ENCODE measurements at regions not wholly inside any gene's neighbourhood (a gene's known extent, or its start where the extent isn't known, plus 50 kb on each side); places are given as distances from the start of the nearest gene placed in this dataset.

DNA sequence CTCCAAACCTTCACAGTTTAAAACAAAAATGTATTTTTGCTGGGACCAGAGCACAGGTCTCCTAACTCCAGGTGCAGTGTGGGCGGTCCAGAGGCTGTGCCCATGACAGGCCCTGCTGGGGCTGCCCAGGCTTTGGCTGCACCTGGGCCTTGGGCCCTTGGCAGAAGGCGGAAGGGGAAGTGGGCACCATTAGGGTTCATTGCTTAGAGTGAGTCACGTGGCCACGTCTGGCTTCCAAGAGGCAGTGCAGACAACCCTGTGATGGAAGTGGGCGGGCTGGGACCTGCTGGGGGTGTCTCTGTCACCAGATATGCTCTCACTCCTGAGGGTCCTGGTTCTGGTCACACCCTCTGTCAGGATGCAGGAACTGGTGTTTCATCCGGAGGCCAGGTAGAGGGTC lies 302.2 kb downstream of the QKI start:
- TF ChIP-seq CREB1 (IDR thresholded peaks at IDR 0.05; ENCODE audit: low read depth): no peak
- no peak for TF ChIP-seq CEBPB (IDR thresholded peaks at IDR 0.05)

DNA sequence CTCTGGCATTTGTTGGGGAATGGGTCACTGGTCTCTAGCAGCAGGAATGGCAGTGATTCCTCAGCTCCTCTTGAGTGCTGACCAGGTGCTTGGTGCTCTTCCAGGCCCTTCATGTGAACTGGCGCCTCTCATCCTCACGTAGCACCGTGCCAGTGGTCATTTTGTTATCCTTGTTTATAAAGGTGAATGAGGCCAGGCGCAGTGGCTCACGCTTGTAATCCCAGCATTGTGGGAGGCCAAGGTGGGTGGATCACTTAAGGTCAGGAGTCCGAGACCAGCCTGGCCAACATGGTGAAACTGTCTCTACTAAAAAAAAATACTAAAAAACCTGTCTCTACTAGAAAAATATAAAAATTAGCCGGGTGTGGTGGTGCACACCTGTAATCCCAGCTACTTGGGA lies 301.3 kb downstream of the QKI start:
- TF ChIP-seq TEAD4 (IDR thresholded peaks at IDR 0.05) (no peak), ZBTB7A (IDR thresholded peaks at IDR 0.05; ENCODE audit: low read depth) (no peak), EGR1 (IDR thresholded peaks at IDR 0.05) (no peak)
- TF ChIP-seq, protein P1, sequence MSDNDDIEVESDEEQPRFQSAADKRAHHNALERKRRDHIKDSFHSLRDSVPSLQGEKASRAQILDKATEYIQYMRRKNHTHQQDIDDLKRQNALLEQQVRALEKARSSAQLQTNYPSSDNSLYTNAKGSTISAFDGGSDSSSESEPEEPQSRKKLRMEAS (IDR thresholded peaks at IDR 0.05): no peak

DNA sequence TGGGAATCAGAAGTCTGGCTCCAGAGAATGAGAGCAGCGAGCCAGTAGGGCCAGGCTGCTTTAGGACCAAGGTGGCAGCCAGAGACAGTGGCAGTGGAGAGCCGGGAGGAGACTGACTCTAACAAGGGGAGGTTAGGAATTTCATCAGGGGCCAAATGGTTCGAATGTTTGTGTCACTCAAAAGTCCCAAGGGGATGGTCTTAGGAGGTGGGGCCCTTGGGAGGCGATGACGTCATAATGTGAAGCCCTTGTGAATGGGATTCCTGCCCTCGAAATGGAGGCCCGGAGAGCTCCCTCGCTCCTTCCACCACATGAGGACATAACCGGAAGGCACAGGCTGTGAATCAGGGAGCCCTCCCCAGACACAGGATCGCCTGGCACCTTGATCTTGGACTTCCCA lies 299.7 kb downstream of the QKI start:
- no peak for TF ChIP-seq YY1 (IDR thresholded peaks at IDR 0.05; ENCODE audit: low read depth)
- no peak for TF ChIP-seq TEAD4 (IDR thresholded peaks at IDR 0.05)
- TF ChIP-seq EGR1 (IDR thresholded peaks at IDR 0.05): no peak
- TF ChIP-seq CREB1 (IDR thresholded peaks at IDR 0.05; ENCODE audit: low read depth): no peak

DNA sequence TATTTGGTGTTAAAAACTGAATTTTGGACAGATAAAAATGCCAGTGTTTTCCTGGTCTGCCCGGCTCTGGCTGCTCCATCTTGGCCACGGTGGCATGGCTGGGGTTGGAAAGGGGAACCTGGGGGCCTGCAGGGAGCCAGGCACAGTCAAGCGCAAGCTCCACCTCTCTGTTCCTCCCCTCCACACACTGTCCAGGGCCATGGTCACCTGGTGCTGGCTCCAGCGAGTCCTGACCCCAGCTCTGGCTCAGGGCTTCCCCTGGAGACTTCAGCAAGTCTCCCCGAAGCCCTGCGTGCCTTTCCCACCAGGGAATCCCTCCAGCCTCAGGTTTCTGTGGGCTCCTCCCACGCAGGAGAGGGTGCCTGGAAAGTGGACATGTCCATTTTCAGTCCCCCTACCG lies 298.5 kb downstream of the QKI start:
- TF ChIP-seq TCF12 (IDR thresholded peaks at IDR 0.05; ENCODE audit: low read depth) (no peak), CEBPB (IDR thresholded peaks at IDR 0.05) (no peak), EGR1 (IDR thresholded peaks at IDR 0.05) (no peak)
- TF ChIP-seq, protein P2, sequence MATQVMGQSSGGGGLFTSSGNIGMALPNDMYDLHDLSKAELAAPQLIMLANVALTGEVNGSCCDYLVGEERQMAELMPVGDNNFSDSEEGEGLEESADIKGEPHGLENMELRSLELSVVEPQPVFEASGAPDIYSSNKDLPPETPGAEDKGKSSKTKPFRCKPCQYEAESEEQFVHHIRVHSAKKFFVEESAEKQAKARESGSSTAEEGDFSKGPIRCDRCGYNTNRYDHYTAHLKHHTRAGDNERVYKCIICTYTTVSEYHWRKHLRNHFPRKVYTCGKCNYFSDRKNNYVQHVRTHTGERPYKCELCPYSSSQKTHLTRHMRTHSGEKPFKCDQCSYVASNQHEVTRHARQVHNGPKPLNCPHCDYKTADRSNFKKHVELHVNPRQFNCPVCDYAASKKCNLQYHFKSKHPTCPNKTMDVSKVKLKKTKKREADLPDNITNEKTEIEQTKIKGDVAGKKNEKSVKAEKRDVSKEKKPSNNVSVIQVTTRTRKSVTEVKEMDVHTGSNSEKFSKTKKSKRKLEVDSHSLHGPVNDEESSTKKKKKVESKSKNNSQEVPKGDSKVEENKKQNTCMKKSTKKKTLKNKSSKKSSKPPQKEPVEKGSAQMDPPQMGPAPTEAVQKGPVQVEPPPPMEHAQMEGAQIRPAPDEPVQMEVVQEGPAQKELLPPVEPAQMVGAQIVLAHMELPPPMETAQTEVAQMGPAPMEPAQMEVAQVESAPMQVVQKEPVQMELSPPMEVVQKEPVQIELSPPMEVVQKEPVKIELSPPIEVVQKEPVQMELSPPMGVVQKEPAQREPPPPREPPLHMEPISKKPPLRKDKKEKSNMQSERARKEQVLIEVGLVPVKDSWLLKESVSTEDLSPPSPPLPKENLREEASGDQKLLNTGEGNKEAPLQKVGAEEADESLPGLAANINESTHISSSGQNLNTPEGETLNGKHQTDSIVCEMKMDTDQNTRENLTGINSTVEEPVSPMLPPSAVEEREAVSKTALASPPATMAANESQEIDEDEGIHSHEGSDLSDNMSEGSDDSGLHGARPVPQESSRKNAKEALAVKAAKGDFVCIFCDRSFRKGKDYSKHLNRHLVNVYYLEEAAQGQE (IDR thresholded peaks at IDR 0.05; ENCODE audit: low read depth): no peak

DNA sequence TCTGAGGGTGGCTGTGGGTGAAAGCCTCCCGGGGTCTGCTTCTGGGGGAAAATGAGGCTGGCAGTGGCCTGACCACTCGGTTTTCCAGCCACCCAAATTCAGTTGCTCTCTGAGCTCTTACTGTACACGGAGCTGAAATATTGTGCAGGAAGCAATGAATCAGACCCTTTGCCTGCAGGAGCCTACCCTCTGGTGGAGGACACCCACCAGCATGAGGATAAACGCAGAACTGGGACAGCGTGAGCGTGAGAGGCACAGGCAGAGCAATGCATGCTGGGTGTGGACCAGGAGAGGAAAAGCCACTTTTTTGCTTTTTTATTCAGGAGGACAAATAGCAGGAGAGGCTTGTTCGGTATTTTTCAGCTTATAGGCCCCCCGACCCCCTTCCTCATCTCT lies 298.0 kb downstream of the QKI start:
- TF ChIP-seq CREB1 (IDR thresholded peaks at IDR 0.05; ENCODE audit: low read depth) (no peak), EGR1 (IDR thresholded peaks at IDR 0.05) (no peak), ZBTB7A (IDR thresholded peaks at IDR 0.05; ENCODE audit: low read depth) (no peak), NFIC (IDR thresholded peaks at IDR 0.05) (no peak), FOXM1 (IDR thresholded peaks at IDR 0.05; ENCODE audit: borderline replicate concordance, low read depth) (no peak), TCF12 (IDR thresholded peaks at IDR 0.05; ENCODE audit: low read depth) (no peak)

DNA sequence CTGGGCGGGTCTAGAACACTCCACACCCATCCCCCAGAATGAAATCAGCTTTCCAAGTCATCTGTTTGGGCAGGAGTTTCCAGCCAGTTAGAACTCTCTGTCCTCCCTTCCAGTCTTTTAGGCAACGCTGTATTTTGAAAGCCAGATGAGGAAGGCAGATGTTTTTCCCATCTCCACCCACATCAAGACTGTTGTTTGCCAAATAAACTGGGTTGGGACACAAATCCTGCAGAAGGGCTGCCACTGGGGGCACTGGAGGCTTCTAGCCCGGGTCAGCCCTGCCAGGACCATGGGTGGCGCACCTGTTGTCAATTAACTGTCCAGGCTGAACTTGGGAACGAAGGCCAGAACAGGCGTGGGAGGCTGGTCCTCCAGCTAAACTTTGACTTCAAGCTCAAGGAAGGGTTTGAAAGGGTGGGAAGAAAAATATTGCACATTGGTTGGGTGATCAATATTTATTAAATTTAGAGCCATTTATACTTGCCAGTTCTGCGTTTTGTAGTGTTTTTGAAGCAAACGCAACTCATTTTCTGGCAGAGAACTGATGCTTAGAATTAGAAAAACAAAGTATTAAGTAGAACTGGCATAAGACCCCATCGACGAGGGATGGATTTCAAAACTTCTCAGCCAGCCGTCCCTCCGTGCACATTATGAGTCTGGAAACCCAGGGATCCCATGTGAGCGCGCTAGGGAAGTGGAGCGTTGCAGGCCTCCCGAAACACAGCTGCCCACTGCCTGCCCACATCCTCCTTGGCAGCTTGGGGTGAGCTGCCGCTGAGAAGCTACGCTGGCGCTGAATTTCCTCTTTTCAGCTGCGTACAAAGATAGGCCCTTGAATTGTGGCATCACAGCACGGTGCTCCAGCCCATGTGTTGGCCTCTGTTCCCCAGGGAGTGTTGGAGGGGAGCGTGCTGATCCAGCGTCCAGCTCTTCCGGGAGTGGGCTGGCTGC lies 297.4 kb downstream of the QKI start:
- no peak for TF ChIP-seq CEBPB (IDR thresholded peaks at IDR 0.05)
- 0 out of 2 replicates have a peak, but pooled peaks have one; percentile 7 for TF ChIP-seq RAD21 (IDR thresholded peaks at IDR 0.05; ENCODE audit: low read depth)

DNA sequence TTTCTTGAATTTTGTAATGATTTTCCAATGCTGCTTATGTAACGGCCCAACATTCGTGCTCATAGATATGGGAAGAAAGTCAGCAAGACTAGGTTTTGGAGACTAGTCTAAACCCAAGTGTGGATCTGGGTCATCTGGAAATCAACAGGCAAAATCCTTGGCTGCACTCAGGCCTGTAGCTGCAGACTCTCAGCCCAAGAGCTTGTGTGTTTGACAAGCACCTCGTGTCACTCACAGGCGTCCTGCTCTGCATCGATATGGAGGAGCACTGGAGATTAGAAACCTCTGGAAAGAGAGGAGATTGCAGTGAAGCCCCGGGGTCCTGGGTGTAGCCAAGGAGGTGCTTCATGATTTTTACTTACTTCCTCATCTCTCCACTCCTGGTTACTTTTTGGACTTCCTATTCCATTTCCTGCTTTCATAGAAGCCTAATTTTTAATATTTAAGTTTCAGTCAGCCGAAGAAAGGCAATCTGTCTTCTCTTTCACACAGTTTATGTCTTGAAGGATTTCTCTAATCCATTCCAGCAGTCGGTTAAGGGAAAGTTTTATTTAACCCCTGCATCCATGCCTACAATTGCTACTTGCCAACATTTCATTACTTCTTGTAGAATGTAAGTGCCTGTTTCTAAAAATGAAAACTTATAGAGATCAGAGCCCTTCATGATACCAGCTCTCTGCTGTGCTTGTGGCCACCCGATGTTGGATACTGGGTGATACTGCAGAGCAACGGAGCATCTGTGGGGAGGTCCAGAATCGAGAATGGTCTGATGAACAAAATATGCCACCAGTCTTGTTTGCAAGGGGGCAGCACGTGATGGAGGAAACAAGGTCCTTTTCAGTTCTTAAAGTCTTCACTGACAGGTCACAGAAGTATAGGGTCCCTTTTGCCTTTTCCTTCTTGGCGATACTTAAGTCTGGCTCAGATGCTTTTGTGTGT lies 296.3 kb downstream of the QKI start:
- no peak for TF ChIP-seq TAF1 (IDR thresholded peaks at IDR 0.05; ENCODE audit: low read depth)
- TF ChIP-seq NFIC (IDR thresholded peaks at IDR 0.05): no peak
- TF ChIP-seq, protein P3, sequence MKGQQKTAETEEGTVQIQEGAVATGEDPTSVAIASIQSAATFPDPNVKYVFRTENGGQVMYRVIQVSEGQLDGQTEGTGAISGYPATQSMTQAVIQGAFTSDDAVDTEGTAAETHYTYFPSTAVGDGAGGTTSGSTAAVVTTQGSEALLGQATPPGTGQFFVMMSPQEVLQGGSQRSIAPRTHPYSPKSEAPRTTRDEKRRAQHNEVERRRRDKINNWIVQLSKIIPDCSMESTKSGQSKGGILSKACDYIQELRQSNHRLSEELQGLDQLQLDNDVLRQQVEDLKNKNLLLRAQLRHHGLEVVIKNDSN (IDR thresholded peaks at IDR 0.05): no peak
- TF ChIP-seq, protein P1 (IDR thresholded peaks at IDR 0.05): no peak
- no peak for TF ChIP-seq RAD21 (IDR thresholded peaks at IDR 0.05; ENCODE audit: low read depth)
- TF ChIP-seq EGR1 (IDR thresholded peaks at IDR 0.05): no peak
- no peak for TF ChIP-seq CEBPB (IDR thresholded peaks at IDR 0.05)
- TF ChIP-seq TEAD4 (IDR thresholded peaks at IDR 0.05): no peak
- no peak for TF ChIP-seq FOXM1 (IDR thresholded peaks at IDR 0.05; ENCODE audit: borderline replicate concordance, low read depth)
- TF ChIP-seq TCF12 (IDR thresholded peaks at IDR 0.05; ENCODE audit: low read depth): no peak
- no peak for TF ChIP-seq CREB1 (IDR thresholded peaks at IDR 0.05; ENCODE audit: low read depth)

DNA sequence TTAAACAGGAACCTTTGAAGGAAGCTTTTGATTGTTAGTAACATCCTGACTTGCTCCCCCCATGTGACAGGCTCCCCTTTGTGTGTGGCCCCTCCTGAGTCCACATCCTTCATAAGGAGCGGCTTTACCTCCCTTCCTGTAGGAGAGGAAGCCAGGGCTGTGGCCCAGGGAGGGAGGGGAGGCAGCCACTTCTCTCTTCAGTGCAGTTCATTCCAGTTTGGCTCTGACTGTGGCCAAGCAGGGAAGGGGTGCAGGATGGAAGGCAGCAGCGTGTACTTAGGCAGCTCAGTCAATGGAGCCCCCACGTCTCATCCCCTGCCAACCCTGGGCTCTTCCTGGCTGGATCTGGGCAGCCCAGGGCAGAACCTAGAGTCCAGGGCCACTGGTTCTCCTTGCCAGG lies 295.2 kb downstream of the QKI start:
- TF ChIP-seq YY1 (IDR thresholded peaks at IDR 0.05; ENCODE audit: low read depth): no peak
- no peak for TF ChIP-seq RAD21 (IDR thresholded peaks at IDR 0.05; ENCODE audit: low read depth)
- no peak for TF ChIP-seq FOXM1 (IDR thresholded peaks at IDR 0.05; ENCODE audit: borderline replicate concordance, low read depth)
- no peak for TF ChIP-seq TCF12 (IDR thresholded peaks at IDR 0.05; ENCODE audit: low read depth)
- TF ChIP-seq, protein P1 (IDR thresholded peaks at IDR 0.05): no peak
- no peak for TF ChIP-seq TEAD4 (IDR thresholded peaks at IDR 0.05)
- no peak for TF ChIP-seq ZBTB7A (IDR thresholded peaks at IDR 0.05; ENCODE audit: low read depth)
- TF ChIP-seq, protein P3 (IDR thresholded peaks at IDR 0.05): no peak
- TF ChIP-seq, protein P2 (IDR thresholded peaks at IDR 0.05; ENCODE audit: low read depth): no peak
- no peak for TF ChIP-seq CEBPB (IDR thresholded peaks at IDR 0.05)
- no peak for TF ChIP-seq TAF1 (IDR thresholded peaks at IDR 0.05; ENCODE audit: low read depth)
- no peak for TF ChIP-seq NFIC (IDR thresholded peaks at IDR 0.05)
